Neuronal stem cell (in vitro differentiated cells): ENCODE measurements at regions not wholly inside any gene's neighbourhood (a gene's known extent, or its start where the extent isn't known, plus 50 kb on each side); places are given as distances from the start of the nearest gene placed in this dataset.
"Not testable (repeated sequence)": the region's sequence is repeated elsewhere in the genome, so short reads cannot be mapped to it uniquely, and the experiment has no call there.

Source experiments
- DNase-seq: peaks from one replicate; pipeline ENCODE4 v3.0.0-alpha.2; 2013; ENCODE audit warnings: low spot score
- H2AFZ ChIP-seq: one replicate; pipeline ENCODE4 v1.6.1; 2013; ENCODE audit warnings: mild to moderate bottlenecking, low read length, inconsistent platforms
- H2AK5ac ChIP-seq: 2 replicates; pipeline ENCODE4 v1.6.1; 2013; ENCODE audit warnings: low read depth, mild to moderate bottlenecking, inconsistent platforms, low read length, moderate library complexity, mixed read lengths
- H2BK120ac ChIP-seq: 2 replicates; pipeline ENCODE4 v1.6.1; 2013; ENCODE audit warnings: low read depth, mild to moderate bottlenecking, inconsistent platforms, low read length, moderate library complexity, mixed read lengths
- H2BK12ac ChIP-seq: one replicate; pipeline ENCODE4 v1.6.1; 2013; ENCODE audit warnings: low read length, inconsistent platforms
- H2BK15ac ChIP-seq: 2 replicates; pipeline ENCODE4 v1.6.1; 2013; ENCODE audit warnings: mild to moderate bottlenecking, low read length, inconsistent platforms, mixed read lengths
- H2BK5ac ChIP-seq: one replicate; pipeline ENCODE4 v1.6.1; 2013; ENCODE audit warnings: inconsistent platforms, mild to moderate bottlenecking, low read length, moderate library complexity
- H3K14ac ChIP-seq: one replicate; pipeline ENCODE4 v1.6.1; 2013; ENCODE audit warnings: low read length, inconsistent platforms
- H3K18ac ChIP-seq: 2 replicates; pipeline ENCODE4 v1.6.1; 2013; ENCODE audit warnings: low read length, inconsistent platforms
- H3K23ac ChIP-seq: 2 replicates; pipeline ENCODE4 v1.6.1; 2013; ENCODE audit warnings: low read depth, mild to moderate bottlenecking, mixed read lengths, low read length, inconsistent platforms; ENCODE audit not compliant: poor library complexity
- H3K27ac ChIP-seq: replicated peaks from 3 replicates; pipeline ENCODE4 v1.5.1; 2013; ENCODE audit warnings: low read length, inconsistent platforms
- H3K27me3 ChIP-seq, 3 experiments: 2 replicates each; pipeline ENCODE4 v1.6.1; 2013; ENCODE audit warnings: low read length in 3 of 3, mild to moderate bottlenecking in 2 of 3, inconsistent platforms in 1 of 3, low read depth in 1 of 3, mixed read lengths in 1 of 3, moderate library complexity in 1 of 3; ENCODE audit not compliant: control insufficient read depth in 3 of 3, insufficient read depth in 3 of 3
- H3K36me3 ChIP-seq, 2 donors: replicated peaks in 1 of 2; 2 replicates each; pipeline ENCODE4 v1.6.1; 2013; ENCODE audit warnings: low read length in 2 of 2; ENCODE audit not compliant: control insufficient read depth in 2 of 2, insufficient read depth in 2 of 2
- H3K4ac ChIP-seq: 2 replicates; pipeline ENCODE4 v1.6.1; 2013; ENCODE audit warnings: inconsistent platforms, mild to moderate bottlenecking, low read length, moderate library complexity
- H3K4me1 ChIP-seq, 2 donors: 1 replicate in 1 of 2; 2 replicates in 1 of 2; pipeline ENCODE4 v1.6.1; 2013; ENCODE audit warnings: low read length in 2 of 2, low read depth in 1 of 2; ENCODE audit not compliant: control insufficient read depth in 2 of 2, insufficient read depth in 1 of 2
- H3K4me2 ChIP-seq: one replicate; pipeline ENCODE4 v1.6.1; 2013; ENCODE audit warnings: mild to moderate bottlenecking, low read length, inconsistent platforms; ENCODE audit not compliant: insufficient read depth, poor library complexity, severe bottlenecking
- H3K4me3 ChIP-seq, 2 donors: 2 replicates each; pipeline ENCODE4 v1.5.1; 2013; ENCODE audit warnings: low read length in 2 of 2, mild to moderate bottlenecking in 2 of 2, inconsistent platforms in 1 of 2, moderate library complexity in 1 of 2
- H3K79me1 ChIP-seq: one replicate; pipeline ENCODE4 v1.6.1; 2013; ENCODE audit warnings: low read depth, mild to moderate bottlenecking, inconsistent platforms, low read length, moderate library complexity
- H3K9ac ChIP-seq: one replicate; pipeline ENCODE4 v1.6.1; 2013; ENCODE audit warnings: mild to moderate bottlenecking, low read depth, low read length, inconsistent platforms; ENCODE audit not compliant: poor library complexity
- H3K9me3 ChIP-seq, 2 donors: replicated peaks in 1 of 2; 2 replicates each; pipeline versions ENCODE3 to v1.6.1; 2013; ENCODE audit warnings: low read length in 2 of 2, mild to moderate bottlenecking in 2 of 2, inconsistent platforms in 1 of 2, low read depth in 1 of 2, mixed read lengths in 1 of 2, moderate library complexity in 1 of 2; ENCODE audit not compliant: control insufficient read depth in 2 of 2, insufficient read depth in 1 of 2
- H4K8ac ChIP-seq: one replicate; pipeline ENCODE4 v1.6.1; 2013; ENCODE audit warnings: low read depth, mild to moderate bottlenecking, inconsistent platforms, low read length, moderate library complexity
- H4K91ac ChIP-seq: one replicate; pipeline ENCODE4 v1.6.1; 2013; ENCODE audit warnings: low read length, low read depth, mild to moderate bottlenecking, inconsistent platforms; ENCODE audit not compliant: poor library complexity
- WGBS, 2 donors: extraction: QIAGEN DNeasy Blood & Tissue Kit; methylation state at CpG; one replicate each; pipeline ENCODE4 v1.1.7; 2013; ENCODE audit warnings: missing lambda C conversion rate in 2 of 2, mixed read lengths in 1 of 2; ENCODE audit not compliant: insufficient read length in 2 of 2, insufficient replicate concordance in 1 of 2; ENCODE audit errors: extremely low coverage in 2 of 2; 5-methylcytosine and 5-hydroxymethylcytosine counted together

DNA sequence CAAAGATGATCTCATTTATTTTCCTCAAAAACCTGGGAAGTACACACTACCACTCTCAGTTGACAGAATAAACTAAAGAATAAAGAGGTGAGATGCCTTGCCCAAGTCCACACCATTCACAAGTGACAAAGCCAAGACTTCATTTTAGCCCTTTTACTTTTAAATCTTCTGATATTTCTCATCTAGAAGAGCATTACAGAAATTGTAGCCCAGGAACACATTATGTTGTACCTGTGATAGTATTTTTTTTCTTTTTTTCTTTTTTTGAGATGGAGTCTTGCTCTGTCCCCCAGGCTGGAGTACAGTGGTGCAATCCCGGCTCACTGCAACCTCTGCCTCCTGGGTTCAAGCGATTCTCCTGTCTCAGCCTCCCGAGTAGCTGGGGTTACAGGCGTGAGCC is 268.6 kb downstream of the FGFR2 start:
- not testable (repeated sequence) for H3K4ac ChIP-seq, H4K8ac ChIP-seq, H3K14ac ChIP-seq, H2BK120ac ChIP-seq, H3K23ac ChIP-seq, H3K9ac ChIP-seq, H2AFZ ChIP-seq, H3K36me3 ChIP-seq, DNase-seq, H2BK5ac ChIP-seq, H2BK15ac ChIP-seq, H3K27ac ChIP-seq, H3K79me1 ChIP-seq, H4K91ac ChIP-seq, H2BK12ac ChIP-seq, H3K4me1 ChIP-seq, H2AK5ac ChIP-seq, H3K4me3 ChIP-seq, H3K9me3 ChIP-seq, H3K18ac ChIP-seq, H3K4me2 ChIP-seq
- no CpG with 5 or more reads among the region's 4 CpGs for WGBS, 2 donors
- peaks cover 0 to 16% (median 6%) of the 10 kb centered on the region in 3 experiments for H3K27me3 ChIP-seq

- H3K36me3 ChIP-seq = no peaks in the 10 kb centered on the region
- H3K18ac ChIP-seq = no peak overlapping the region
- no CpG with 5 or more reads among the region's 1 CpG for WGBS, 2 donors
- DNase-seq = no peak
- no peak overlapping the region for H3K9ac ChIP-seq
- H3K4me2 ChIP-seq = no peak overlapping the region
- H3K27ac ChIP-seq = no peak overlapping the region
- no peak overlapping the region for H2BK12ac ChIP-seq
- H3K23ac ChIP-seq = no peak overlapping the region
- no peak overlapping the region for H2BK120ac ChIP-seq
- H3K4me3 ChIP-seq = no peak overlapping the region
- no peak overlapping the region for H3K14ac ChIP-seq
- H4K8ac ChIP-seq = no peak overlapping the region
- H4K91ac ChIP-seq = no peak overlapping the region
- H3K79me1 ChIP-seq = no peaks in the 10 kb centered on the region
- no peak overlapping the region for H2AK5ac ChIP-seq
- H3K27me3 ChIP-seq = peaks cover 0 to 22% (median 6%) of the 10 kb centered on the region in 3 experiments
- H2BK15ac ChIP-seq = no peak overlapping the region
- no peak overlapping the region for H2AFZ ChIP-seq
- no peak overlapping the region for H3K4ac ChIP-seq
- H3K9me3 ChIP-seq = no peaks in the 10 kb centered on the region
- H2BK5ac ChIP-seq = no peak overlapping the region
- no peaks in the 10 kb centered on the region for H3K4me1 ChIP-seq
Measured at GRCh38 chr10:121330563-121330962, 267.7 kb downstream of the FGFR2 start.

GRCh38 chr10:121332353-121332752 is 265.9 kb downstream of the FGFR2 start:
- no peak overlapping the region for H3K4ac ChIP-seq
- H3K9ac ChIP-seq = no peak overlapping the region
- no peak overlapping the region for H3K23ac ChIP-seq
- no peak overlapping the region for H2BK5ac ChIP-seq
- H3K4me3 ChIP-seq = no peak overlapping the region
- H4K8ac ChIP-seq = no peak overlapping the region
- H2BK120ac ChIP-seq = no peak overlapping the region
- no peak overlapping the region for H3K18ac ChIP-seq
- no CpG with 5 or more reads among the region's 1 CpG for WGBS, 2 donors
- H3K4me1 ChIP-seq = no peaks in the 10 kb centered on the region
- H2AFZ ChIP-seq = no peak overlapping the region
- no peak for DNase-seq
- peaks cover 0 to 31% (median 6%) of the 10 kb centered on the region in 3 experiments for H3K27me3 ChIP-seq
- H2BK15ac ChIP-seq = no peak overlapping the region
- no peaks in the 10 kb centered on the region for H3K9me3 ChIP-seq
- H3K27ac ChIP-seq = no peak overlapping the region
- H2AK5ac ChIP-seq = no peak overlapping the region
- H2BK12ac ChIP-seq = no peak overlapping the region
- no peaks in the 10 kb centered on the region for H3K79me1 ChIP-seq
- H4K91ac ChIP-seq = no peak overlapping the region
- H3K36me3 ChIP-seq = no peaks in the 10 kb centered on the region
- H3K4me2 ChIP-seq = no peak overlapping the region
- no peak overlapping the region for H3K14ac ChIP-seq

DNA sequence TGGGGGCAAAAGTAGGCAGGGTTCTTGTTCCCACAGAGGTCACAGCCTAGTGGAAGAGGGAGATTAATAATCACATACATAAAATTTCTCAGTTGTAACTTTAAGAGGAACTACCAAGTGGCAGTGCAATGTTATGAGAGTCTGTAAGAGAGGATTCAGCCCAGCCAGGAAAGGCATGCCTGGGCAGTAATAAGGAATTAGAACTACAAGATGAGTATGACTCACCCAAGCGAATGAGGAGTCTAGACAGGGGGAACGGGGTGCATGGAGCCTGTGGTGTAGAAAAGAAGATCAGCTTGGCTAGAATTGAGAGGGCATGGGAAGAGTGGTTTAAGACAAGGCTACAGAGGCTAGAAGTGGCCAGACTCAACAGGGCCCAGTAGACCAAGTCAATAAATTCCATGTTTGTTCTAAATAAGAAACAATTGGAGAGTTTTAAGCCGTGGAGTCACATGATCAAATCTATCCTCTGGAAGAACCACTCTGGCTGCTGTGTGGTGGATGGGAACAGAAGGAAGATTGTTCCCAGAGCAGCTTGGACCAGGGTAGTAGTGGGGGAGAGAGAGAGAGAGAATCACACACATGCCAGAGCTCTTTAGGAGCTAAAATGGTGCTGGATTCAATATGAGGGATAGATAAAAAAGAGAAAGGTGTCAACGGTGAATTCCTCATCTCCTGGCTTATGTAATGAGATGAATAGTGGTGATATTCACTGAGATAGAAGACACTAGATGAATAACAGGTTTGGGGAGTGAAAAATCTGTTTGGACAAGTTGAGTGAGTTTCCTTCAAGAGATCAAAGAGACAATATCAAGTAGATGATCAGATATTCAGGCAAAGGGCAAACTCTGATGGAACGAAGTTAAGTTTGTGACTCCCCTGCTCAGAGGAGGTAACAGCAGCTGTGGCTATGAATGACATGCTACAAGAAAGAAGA is 265.1 kb downstream of the FGFR2 start:
- WGBS, 2 donors = no CpG with 5 or more reads among the region's 5 CpGs
- H3K27me3 ChIP-seq = peaks cover 0 to 39% (median 6%) of the 10 kb centered on the region in 3 experiments

More for the DNA sequence above, 265.1 kb downstream of the FGFR2 start:
- Histone ChIP-seq H3K4me1 (peaks cover under 1 to 3% of the 10 kb centered on the region in 2 donors), H2BK12ac (no peak overlapping the region), H3K4me3 (no peak overlapping the region), H2BK5ac (no peak overlapping the region), H3K36me3 (no peaks in the 10 kb centered on the region), H4K91ac (no peak overlapping the region), H2BK120ac (no peak overlapping the region), H3K79me1 (no peaks in the 10 kb centered on the region), H3K18ac (no peak overlapping the region), H3K27ac (no peak overlapping the region), H2AFZ (no peak overlapping the region), H3K9ac (no peak overlapping the region), H3K23ac (no peak overlapping the region), H2BK15ac (no peak overlapping the region), H3K14ac (no peak overlapping the region), H2AK5ac (no peak overlapping the region), H3K9me3 (no peaks in the 10 kb centered on the region), H3K4me2 (no peak overlapping the region), H4K8ac (no peak overlapping the region), H3K4ac (no peak overlapping the region)
- DNase-seq = no peak
